Right cardiac atrium (tissue), 5 donors: ENCODE measurements at regions not wholly inside any gene's neighbourhood (a gene's known extent, or its start where the extent isn't known, plus 50 kb on each side); places are given as distances from the start of the nearest gene placed in this dataset.
"Not testable (repeated sequence)": the region's sequence is repeated elsewhere in the genome, so short reads cannot be mapped to it uniquely, and the experiment has no call there.

Experiments used
- ATAC-seq, 2 donors: fragments of 200-7000 bp; cut with Tn5 transposase; one replicate each; pipeline versions ENCODE4 v1.8.0 to v1.9.1; 2020; ENCODE audit warnings: moderate library complexity in 2 of 2, mild to moderate bottlenecking in 1 of 2
- DNase-seq, 3 donors: peaks; one replicate each; pipeline ENCODE4 v3.0.0-alpha.2; 2020
- H3K27ac ChIP-seq: one replicate; pipeline ENCODE4 v1.5.1; 2013; ENCODE audit warnings: mild to moderate bottlenecking, low read length, control low read depth, moderate library complexity
- H3K27me3 ChIP-seq: one replicate; pipeline ENCODE4 v1.6.1; 2013; ENCODE audit not compliant: control insufficient read depth, insufficient read depth
- H3K4me1 ChIP-seq: one replicate; pipeline ENCODE4 v1.6.1; 2013; ENCODE audit warnings: low read length; ENCODE audit not compliant: control insufficient read depth, insufficient read depth
- H3K4me3 ChIP-seq: one replicate; pipeline ENCODE4 v1.5.1; 2013; ENCODE audit warnings: low read length, control low read depth
- H3K9me3 ChIP-seq: one replicate; pipeline ENCODE4 v1.6.1; 2013; ENCODE audit warnings: low read length; ENCODE audit not compliant: control insufficient read depth
- WGBS: extraction: QIAGEN DNeasy Blood & Tissue Kit; methylation state at CpG from one replicate; pipeline ENCODE4 v1.1.7; 2013; 5-methylcytosine and 5-hydroxymethylcytosine counted together
- intact Hi-C, 4 donors: fragments of 100-400 bp; cut with DNase I; formaldehyde crosslinking; loops; one replicate each; pipeline versions ENCODE4 v1.11.0 to v1.14.0; 2022 to 2023
- donor health status: healthy with polysubstance abuse.
- donor health status: DM: no; HTN: yes; CAD: no.
- donor health status: DM: no; HTN: no; CAD: no.
- donor health status: DM: no; HTN: yes; CAD: no; lungs with severe emphysema.
- donor health status: DM: yes; HTN: yes; CAD: no.

GRCh38 chr12:105481392-105482300 is 151.2 kb downstream of the C12orf75 start:
- no peak overlapping the region for H3K27ac ChIP-seq
- WGBS: 91% methylated on average over 8 of the region's 8 CpGs
- H3K4me3 ChIP-seq: no peak overlapping the region
- ATAC-seq (no peak), DNase-seq (no peak)
- intact Hi-C loops: no loop called here
- no peaks in the 10 kb centered on the region for H3K4me1 ChIP-seq
- H3K9me3 ChIP-seq: no peaks in the 10 kb centered on the region
- H3K27me3 ChIP-seq: no peaks in the 10 kb centered on the region

GRCh38 chr12:105482951-105483350 is 152.5 kb downstream of the C12orf75 start:
- intact Hi-C loops: no loop called here
- H3K9me3 ChIP-seq: no peaks in the 10 kb centered on the region
- 51% methylated on average over 1 of the region's 1 CpG for WGBS

GRCh38 chr12:105483691-105484090 is 153.2 kb downstream of the C12orf75 start:
- intact Hi-C loops: no loop called here

More at GRCh38 chr12:105482951-105483350, 152.5 kb downstream of the C12orf75 start:
- H3K27ac ChIP-seq: no peak overlapping the region
- no peak overlapping the region for H3K4me3 ChIP-seq
- H3K27me3 ChIP-seq: no peaks in the 10 kb centered on the region
- H3K4me1 ChIP-seq: no peaks in the 10 kb centered on the region
- DNase-seq: no peak
- no peak for ATAC-seq

GRCh38 chr12:105485321-105485910 is 154.9 kb downstream of the C12orf75 start:
- DNase-seq (peak; percentile 50 to 80 (median 69)), ATAC-seq (peak; percentile 90 to 96)
- peak overlapping the region; percentile 2 for H3K27ac ChIP-seq
- intact Hi-C loops: no loop called here
- no peaks in the 10 kb centered on the region for H3K4me1 ChIP-seq
- 44% methylated on average over 8 of the region's 8 CpGs for WGBS
- H3K27me3 ChIP-seq: no peaks in the 10 kb centered on the region
- H3K4me3 ChIP-seq: no peak overlapping the region
- no peaks in the 10 kb centered on the region for H3K9me3 ChIP-seq

More at GRCh38 chr12:105483691-105484090, 153.2 kb downstream of the C12orf75 start:
- DNase-seq: no peak
- H3K27ac ChIP-seq: no peak overlapping the region
- no peak for ATAC-seq
- H3K4me3 ChIP-seq: no peak overlapping the region
- no peaks in the 10 kb centered on the region for H3K9me3 ChIP-seq
- no peaks in the 10 kb centered on the region for H3K27me3 ChIP-seq
- no peaks in the 10 kb centered on the region for H3K4me1 ChIP-seq

GRCh38 chr12:105485921-105486320 is 155.4 kb downstream of the C12orf75 start:
- Histone ChIP-seq H3K27ac (peak overlapping the region; percentile 51), H3K9me3 (no peaks in the 10 kb centered on the region), H3K4me1 (no peaks in the 10 kb centered on the region), H3K4me3 (no peak overlapping the region), H3K27me3 (no peaks in the 10 kb centered on the region)
- DNase-seq (no peak), ATAC-seq (peak in 1 of 2 donors; percentile 5)
- intact Hi-C loops: no loop called here
- 73% methylated on average over 3 of the region's 3 CpGs for WGBS

- no peak overlapping the region for H3K27ac ChIP-seq
- H3K4me3 ChIP-seq: no peak overlapping the region
- ATAC-seq (no peak), DNase-seq (no peak)
- H3K27me3 ChIP-seq: no peaks in the 10 kb centered on the region
- no peaks in the 10 kb centered on the region for H3K4me1 ChIP-seq
- no peaks in the 10 kb centered on the region for H3K9me3 ChIP-seq
- intact Hi-C loops: no loop called here
- WGBS: 62% methylated on average over 6 of the region's 6 CpGs
Measured at GRCh38 chr12:105487963-105488362, 157.5 kb downstream of the C12orf75 start.

GRCh38 chr12:105492591-105493545 is 162.4 kb downstream of the C12orf75 start:
- Histone ChIP-seq H3K27ac (no peak overlapping the region), H3K4me1 (no peaks in the 10 kb centered on the region), H3K27me3 (no peaks in the 10 kb centered on the region), H3K9me3 (no peaks in the 10 kb centered on the region), H3K4me3 (no peak overlapping the region)
- DNase-seq (no peak), ATAC-seq (no peak)
- 75% methylated on average over 12 of the region's 12 CpGs for WGBS
- intact Hi-C loops: no loop called here

- H3K4me3 ChIP-seq: no peak overlapping the region
- ATAC-seq (no peak), DNase-seq (no peak)
- no peaks in the 10 kb centered on the region for H3K27me3 ChIP-seq
- no peak overlapping the region for H3K27ac ChIP-seq
- no peaks in the 10 kb centered on the region for H3K4me1 ChIP-seq
- intact Hi-C loops: no loop called here
- 84% methylated on average over 2 of the region's 2 CpGs for WGBS
- no peaks in the 10 kb centered on the region for H3K9me3 ChIP-seq
Measured at GRCh38 chr12:105499205-105499604, 168.7 kb downstream of the C12orf75 start.

GRCh38 chr12:105500676-105501075 is 170.2 kb downstream of the C12orf75 start:
- H3K27ac ChIP-seq, H3K4me3 ChIP-seq, ATAC-seq, H3K27me3 ChIP-seq, intact Hi-C loops, H3K4me1 ChIP-seq, H3K9me3 ChIP-seq, DNase-seq: not testable (repeated sequence)
- 91% methylated on average over 12 of the region's 12 CpGs for WGBS

GRCh38 chr12:105502426-105502930 is 172.0 kb downstream of the C12orf75 start:
- Histone ChIP-seq H3K4me3 (no peak overlapping the region), H3K27ac (no peak overlapping the region), H3K4me1 (no peaks in the 10 kb centered on the region), H3K9me3 (no peaks in the 10 kb centered on the region), H3K27me3 (no peaks in the 10 kb centered on the region)
- ATAC-seq (no peak), DNase-seq (no peak)
- intact Hi-C loops: no loop called here
- WGBS: 43% methylated on average over 4 of the region's 4 CpGs
